Transverse colon (tissue), 4 donors: ENCODE measurements at regions not wholly inside any gene's neighbourhood (a gene's known extent, or its start where the extent isn't known, plus 50 kb on each side); places are given as distances from the start of the nearest gene placed in this dataset.

Source experiments
- DNase-seq: peaks from one replicate; pipeline ENCODE4 v3.0.0-alpha.2; 2019
- H3K27ac ChIP-seq, 4 donors: fragments of 200-600 bp; sonication (generic); 2 replicates each; pipeline ENCODE4 v1.5.1; 2016 to 2018; ENCODE audit warnings: inconsistent platforms in 4 of 4
- H3K27me3 ChIP-seq: fragments of 200-600 bp; sonication (generic); 2 replicates; pipeline ENCODE4 v1.5.1; 2017; ENCODE audit warnings: inconsistent platforms
- H3K36me3 ChIP-seq, 4 donors: fragments of 200-600 bp; sonication (generic); 2 replicates each; pipeline ENCODE4 v1.5.1; 2017 to 2019; ENCODE audit warnings: inconsistent platforms in 4 of 4
- H3K4me1 ChIP-seq, 4 donors: fragments of 200-600 bp; sonication (generic); 2 replicates each; pipeline ENCODE4 v1.5.1; 2017 to 2020; ENCODE audit warnings: inconsistent platforms in 4 of 4
- H3K4me3 ChIP-seq, 4 donors: fragments of 200-600 bp; sonication (generic); 1 replicate in 1 of 4; 2 replicates in 3 of 4; pipeline versions ENCODE4 v1.5.1 to v1.6.1; 2017 to 2019; ENCODE audit warnings: inconsistent platforms in 4 of 4
- H3K9me3 ChIP-seq, 2 donors: fragments of 200-600 bp; sonication (generic); 2 replicates each; pipeline ENCODE4 v1.5.1; 2017 to 2019; ENCODE audit warnings: inconsistent platforms in 2 of 2
- CTCF ChIP-seq, 5 experiments: fragments of 200-600 bp in 3 of 5; fragments of 450-650 bp in 2 of 5; sonication (generic) in 3 of 5; IDR thresholded peaks; 1 replicate in 2 of 5; 2 replicates in 3 of 5; pipeline ENCODE4 v1.5.1; 2016 to 2017; ENCODE audit warnings: antibody characterized with exemption in 5 of 5, inconsistent platforms in 3 of 5, mild to moderate bottlenecking in 2 of 5, moderate library complexity in 1 of 5
- EP300 ChIP-seq: sonication (generic); formaldehyde crosslinking; IDR thresholded peaks from one replicate; pipeline ENCODE4 v1.6.1; 2017; ENCODE audit warnings: antibody characterized with exemption, low read depth
- POLR2A ChIP-seq: fragments of 450-650 bp; IDR thresholded peaks from one replicate; pipeline ENCODE4 v1.6.1; 2016; ENCODE audit warnings: antibody characterized with exemption, mild to moderate bottlenecking, moderate library complexity
- POLR2AphosphoS5 ChIP-seq, 3 donors: sonication (generic); formaldehyde crosslinking; IDR thresholded peaks; one replicate each; pipeline ENCODE4 v1.6.1; 2016; ENCODE audit warnings: antibody characterized with exemption in 3 of 3
- WGBS, 2 donors: methylation state at CpG; one replicate each; pipeline ENCODE4 v1.1.5; 2018; ENCODE audit warnings: low coverage in 1 of 2; 5-methylcytosine and 5-hydroxymethylcytosine counted together
- in situ Hi-C, 4 donors: fragments of 200-750 bp; cut with MboI; loops; one replicate each; pipeline versions ENCODE4 v1.15.0 to v1.15.1; 2017; ENCODE audit warnings: low sequenced_read_pairs in 3 of 4, low pct_ligation_motif_present in 1 of 4, low pct_unique_long_range_greater_than_20kb in 1 of 4
- intact Hi-C: fragments of 100-400 bp; cut with DNase I; formaldehyde crosslinking; loops from one replicate; pipeline ENCODE4 v1.15.1; 2023; ENCODE audit warnings: low total_unique reads

- 47 to 57% methylated on average over 4 of the region's 4 CpGs for WGBS, 2 donors
- Histone ChIP-seq H3K27ac (no peak overlapping the region), H3K9me3 (no peaks in the 10 kb centered on the region), H3K4me1 (no peaks in the 10 kb centered on the region), H3K36me3 (no peaks in the 10 kb centered on the region), H3K27me3 (no peaks in the 10 kb centered on the region), H3K4me3 (no peak overlapping the region)
- intact Hi-C loops (no loop called here), in situ Hi-C loops (no loop called here)
- TF ChIP-seq POLR2AphosphoS5 (IDR thresholded peaks at IDR 0.05) (no peak), POLR2A (no peak), EP300 (no peak)
- no peak for DNase-seq
Observed at GRCh38 chr5:3858524-3858923, 262.9 kb downstream of the IRX1 start.

- TF ChIP-seq EP300 (no peak), POLR2AphosphoS5 (IDR thresholded peaks at IDR 0.05) (no peak), POLR2A (no peak), CTCF (IDR thresholded peaks at IDR 0.05) (no peak)
- Histone ChIP-seq H3K27ac (no peak overlapping the region), H3K9me3 (no peaks in the 10 kb centered on the region), H3K4me3 (no peak overlapping the region), H3K36me3 (no peaks in the 10 kb centered on the region), H3K4me1 (no peaks in the 10 kb centered on the region), H3K27me3 (no peaks in the 10 kb centered on the region)
- 63 to 76% methylated on average over 2 to 4 of the region's 4 CpGs for WGBS, 2 donors
- DNase-seq, result no peak
- in situ Hi-C loops, result no loop called here
- intact Hi-C loops, result no loop called here
Observed at GRCh38 chr5:3862906-3863305, 267.3 kb downstream of the IRX1 start.

- Histone ChIP-seq H3K4me1 (no peaks in the 10 kb centered on the region), H3K27ac (no peak overlapping the region), H3K4me3 (no peak overlapping the region), H3K9me3 (no peaks in the 10 kb centered on the region), H3K36me3 (no peaks in the 10 kb centered on the region), H3K27me3 (no peaks in the 10 kb centered on the region)
- 91 to 94% methylated on average over 7 to 10 of the region's 10 CpGs for WGBS, 2 donors
- intact Hi-C loops, result no loop called here
- TF ChIP-seq POLR2A (no peak), EP300 (no peak), CTCF (IDR thresholded peaks at IDR 0.05) (no peak), POLR2AphosphoS5 (IDR thresholded peaks at IDR 0.05) (no peak)
- no peak for DNase-seq
- in situ Hi-C loops, result no loop called here
Observed at GRCh38 chr5:3875144-3875543, 279.5 kb downstream of the IRX1 start.

GRCh38 chr5:3878267-3878666, 282.6 kb downstream of the IRX1 start:
- no peak for TF ChIP-seq CTCF (IDR thresholded peaks at IDR 0.05)
- TF ChIP-seq EP300, result no peak
- no peak for TF ChIP-seq POLR2AphosphoS5 (IDR thresholded peaks at IDR 0.05)
- no peak for TF ChIP-seq POLR2A
- WGBS, 2 donors, result 72 to 86% methylated on average over 1 to 4 of the region's 4 CpGs
- Histone ChIP-seq H3K9me3 (no peaks in the 10 kb centered on the region), H3K4me3 (no peak overlapping the region), H3K27ac (no peak overlapping the region), H3K27me3 (no peaks in the 10 kb centered on the region), H3K4me1 (no peaks in the 10 kb centered on the region), H3K36me3 (no peaks in the 10 kb centered on the region)
- no peak for DNase-seq
- in situ Hi-C loops (no loop called here), intact Hi-C loops (no loop called here)

GRCh38 chr5:3883040-3883439, 287.4 kb downstream of the IRX1 start:
- Histone ChIP-seq H3K27me3 (no peaks in the 10 kb centered on the region), H3K4me1 (no peaks in the 10 kb centered on the region), H3K36me3 (no peaks in the 10 kb centered on the region), H3K9me3 (no peaks in the 10 kb centered on the region), H3K4me3 (no peak overlapping the region), H3K27ac (no peak overlapping the region)
- intact Hi-C loops, result no loop called here
- no peak for DNase-seq
- in situ Hi-C loops, result no loop called here
- TF ChIP-seq POLR2AphosphoS5 (IDR thresholded peaks at IDR 0.05) (no peak), CTCF (IDR thresholded peaks at IDR 0.05) (no peak), EP300 (no peak), POLR2A (no peak)
- 67% methylated on average over 11 of the region's 11 CpGs; no CpG with 5 or more reads in 1 of the 2 donors for WGBS, 2 donors
